HL-60 (cell line): ENCODE measurements at regions not wholly inside any gene's neighbourhood (a gene's known extent, or its start where the extent isn't known, plus 50 kb on each side); places are given as distances from the start of the nearest gene placed in this dataset.

Experiments used
- POLR2AphosphoS5 ChIP-seq: IDR thresholded peaks from 2 replicates; pipeline ENCODE4 v1.6.1; 2012; ENCODE audit warnings: low read depth
- TF ChIP-seq, protein P1 (sequence below): IDR thresholded peaks from one replicate; pipeline ENCODE4 v1.5.1; 2011; ENCODE audit warnings: low read length, control low read depth, inconsistent platforms; ENCODE audit not compliant: insufficient read depth
- TF ChIP-seq, protein P2 (sequence below): IDR thresholded peaks from 2 replicates; pipeline ENCODE4 v1.6.1; 2012; ENCODE audit warnings: low read depth; ENCODE audit not compliant: insufficient replicate concordance

DNA sequence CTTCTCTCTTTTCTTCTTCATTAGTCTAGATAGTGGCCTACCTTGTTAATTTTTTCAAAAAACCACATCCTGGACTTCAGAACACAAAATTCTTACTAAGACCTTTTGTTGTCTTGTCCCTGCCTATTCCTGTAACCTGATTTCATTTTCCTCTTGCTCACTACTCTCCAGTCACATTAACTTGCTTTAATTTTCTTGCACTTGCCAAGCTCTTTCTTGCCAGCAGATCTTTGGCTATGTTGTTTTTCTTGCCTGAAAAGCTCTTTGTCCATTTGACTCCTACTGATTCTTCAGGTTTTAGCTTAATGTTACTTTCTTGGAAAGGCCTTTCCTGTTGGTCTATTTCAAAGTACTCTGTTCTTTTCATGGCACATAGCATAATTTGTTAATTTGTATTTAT lies 356.8 kb downstream of the OSTF1 start:
- TF ChIP-seq, protein P1, sequence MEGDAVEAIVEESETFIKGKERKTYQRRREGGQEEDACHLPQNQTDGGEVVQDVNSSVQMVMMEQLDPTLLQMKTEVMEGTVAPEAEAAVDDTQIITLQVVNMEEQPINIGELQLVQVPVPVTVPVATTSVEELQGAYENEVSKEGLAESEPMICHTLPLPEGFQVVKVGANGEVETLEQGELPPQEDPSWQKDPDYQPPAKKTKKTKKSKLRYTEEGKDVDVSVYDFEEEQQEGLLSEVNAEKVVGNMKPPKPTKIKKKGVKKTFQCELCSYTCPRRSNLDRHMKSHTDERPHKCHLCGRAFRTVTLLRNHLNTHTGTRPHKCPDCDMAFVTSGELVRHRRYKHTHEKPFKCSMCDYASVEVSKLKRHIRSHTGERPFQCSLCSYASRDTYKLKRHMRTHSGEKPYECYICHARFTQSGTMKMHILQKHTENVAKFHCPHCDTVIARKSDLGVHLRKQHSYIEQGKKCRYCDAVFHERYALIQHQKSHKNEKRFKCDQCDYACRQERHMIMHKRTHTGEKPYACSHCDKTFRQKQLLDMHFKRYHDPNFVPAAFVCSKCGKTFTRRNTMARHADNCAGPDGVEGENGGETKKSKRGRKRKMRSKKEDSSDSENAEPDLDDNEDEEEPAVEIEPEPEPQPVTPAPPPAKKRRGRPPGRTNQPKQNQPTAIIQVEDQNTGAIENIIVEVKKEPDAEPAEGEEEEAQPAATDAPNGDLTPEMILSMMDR = no peak
- TF ChIP-seq, protein P2, sequence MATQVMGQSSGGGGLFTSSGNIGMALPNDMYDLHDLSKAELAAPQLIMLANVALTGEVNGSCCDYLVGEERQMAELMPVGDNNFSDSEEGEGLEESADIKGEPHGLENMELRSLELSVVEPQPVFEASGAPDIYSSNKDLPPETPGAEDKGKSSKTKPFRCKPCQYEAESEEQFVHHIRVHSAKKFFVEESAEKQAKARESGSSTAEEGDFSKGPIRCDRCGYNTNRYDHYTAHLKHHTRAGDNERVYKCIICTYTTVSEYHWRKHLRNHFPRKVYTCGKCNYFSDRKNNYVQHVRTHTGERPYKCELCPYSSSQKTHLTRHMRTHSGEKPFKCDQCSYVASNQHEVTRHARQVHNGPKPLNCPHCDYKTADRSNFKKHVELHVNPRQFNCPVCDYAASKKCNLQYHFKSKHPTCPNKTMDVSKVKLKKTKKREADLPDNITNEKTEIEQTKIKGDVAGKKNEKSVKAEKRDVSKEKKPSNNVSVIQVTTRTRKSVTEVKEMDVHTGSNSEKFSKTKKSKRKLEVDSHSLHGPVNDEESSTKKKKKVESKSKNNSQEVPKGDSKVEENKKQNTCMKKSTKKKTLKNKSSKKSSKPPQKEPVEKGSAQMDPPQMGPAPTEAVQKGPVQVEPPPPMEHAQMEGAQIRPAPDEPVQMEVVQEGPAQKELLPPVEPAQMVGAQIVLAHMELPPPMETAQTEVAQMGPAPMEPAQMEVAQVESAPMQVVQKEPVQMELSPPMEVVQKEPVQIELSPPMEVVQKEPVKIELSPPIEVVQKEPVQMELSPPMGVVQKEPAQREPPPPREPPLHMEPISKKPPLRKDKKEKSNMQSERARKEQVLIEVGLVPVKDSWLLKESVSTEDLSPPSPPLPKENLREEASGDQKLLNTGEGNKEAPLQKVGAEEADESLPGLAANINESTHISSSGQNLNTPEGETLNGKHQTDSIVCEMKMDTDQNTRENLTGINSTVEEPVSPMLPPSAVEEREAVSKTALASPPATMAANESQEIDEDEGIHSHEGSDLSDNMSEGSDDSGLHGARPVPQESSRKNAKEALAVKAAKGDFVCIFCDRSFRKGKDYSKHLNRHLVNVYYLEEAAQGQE = no peak
- TF ChIP-seq POLR2AphosphoS5 = no peak
